Cardiac muscle cell (in vitro differentiated cells and primary cell): ENCODE measurements at regions not wholly inside any gene's neighbourhood (a gene's known extent, or its start where the extent isn't known, plus 50 kb on each side); places are given as distances from the start of the nearest gene placed in this dataset.
"Not testable (repeated sequence)": the region's sequence is repeated elsewhere in the genome, so short reads cannot be mapped to it uniquely, and the experiment has no call there.

ENCODE experiments used
- DNase-seq, 2 donors: peaks; one replicate each; pipeline versions ENCODE4 v3.0.0 to v3.0.0-alpha.2; 2010 to 2017; ENCODE audit warnings: low read depth in 1 of 2, low spot score in 1 of 2
- H3K27ac ChIP-seq: fragments of 200-600 bp; sonication (generic); 2 replicates; pipeline ENCODE4 v1.5.1; 2016
- H3K27me3 ChIP-seq: fragments of 200-600 bp; sonication (generic); 2 replicates; pipeline ENCODE4 v1.6.0; 2016; ENCODE audit warnings: control low read depth
- H3K36me3 ChIP-seq: fragments of 200-600 bp; sonication (generic); 2 replicates; pipeline ENCODE4 v1.5.1; 2016; ENCODE audit warnings: control low read depth
- H3K4me1 ChIP-seq: fragments of 200-600 bp; sonication (generic); 2 replicates; pipeline ENCODE4 v1.8.1; 2017; ENCODE audit warnings: low read depth, mild to moderate bottlenecking, mixed run types
- H3K4me3 ChIP-seq: fragments of 200-600 bp; sonication (generic); 2 replicates; pipeline ENCODE4 v1.5.1; 2016; ENCODE audit warnings: mild to moderate bottlenecking
- H3K9me3 ChIP-seq: fragments of 200-600 bp; sonication (generic); 2 replicates; pipeline ENCODE4 v1.5.1; 2017; ENCODE audit warnings: low read depth, mild to moderate bottlenecking, control low read depth
- CTCF ChIP-seq: IDR thresholded peaks from 2 replicates; pipeline ENCODE4 v1.5.1; 2012; ENCODE audit warnings: low read depth, mild to moderate bottlenecking, low read length

GRCh38 chr7:13115157-13115772 is 427.8 kb downstream of the ARL4A start:
- Histone ChIP-seq H3K27ac (no peak overlapping the region), H3K4me3 (no peak overlapping the region), H3K36me3 (no peaks in the 10 kb centered on the region), H3K9me3 (no peaks in the 10 kb centered on the region), H3K27me3 (no peaks in the 10 kb centered on the region), H3K4me1 (no peaks in the 10 kb centered on the region)
- TF ChIP-seq CTCF = peak; percentile 33
- DNase-seq = peak; percentile 11 to 48

GRCh38 chr7:13115855-13116254 is 428.4 kb downstream of the ARL4A start:
- Histone ChIP-seq H3K4me1 (no peaks in the 10 kb centered on the region), H3K27me3 (no peaks in the 10 kb centered on the region), H3K36me3 (no peaks in the 10 kb centered on the region), H3K27ac (no peak overlapping the region), H3K9me3 (no peaks in the 10 kb centered on the region), H3K4me3 (no peak overlapping the region)
- no peak for DNase-seq
- TF ChIP-seq CTCF = no peak

GRCh38 chr7:13117103-13117502 is 429.7 kb downstream of the ARL4A start:
- Histone ChIP-seq H3K36me3 (no peaks in the 10 kb centered on the region), H3K9me3 (no peaks in the 10 kb centered on the region), H3K27me3 (no peaks in the 10 kb centered on the region), H3K4me1 (no peaks in the 10 kb centered on the region), H3K27ac (no peak overlapping the region), H3K4me3 (no peak overlapping the region)
- DNase-seq = peak in 1 of 2 donors; percentile 29
- TF ChIP-seq CTCF = peak; percentile 50

- DNase-seq = no peak
- no peak overlapping the region for H3K27ac ChIP-seq
- TF ChIP-seq CTCF = no peak
- H3K4me3 ChIP-seq = no peak overlapping the region
- no peaks in the 10 kb centered on the region for H3K36me3 ChIP-seq
- H3K4me1 ChIP-seq = no peaks in the 10 kb centered on the region
- H3K27me3 ChIP-seq = no peaks in the 10 kb centered on the region
- no peaks in the 10 kb centered on the region for H3K9me3 ChIP-seq
Measured at GRCh38 chr7:13117592-13117991, 430.2 kb downstream of the ARL4A start.

- not testable (repeated sequence) for H3K4me3 ChIP-seq, H3K4me1 ChIP-seq, H3K27me3 ChIP-seq, H3K9me3 ChIP-seq, H3K36me3 ChIP-seq, DNase-seq, H3K27ac ChIP-seq
Measured at GRCh38 chr7:13124629-13125028, 437.2 kb downstream of the ARL4A start.

GRCh38 chr7:13126347-13126746 is 438.9 kb downstream of the ARL4A start:
- no peak for DNase-seq
- no peak for TF ChIP-seq CTCF

More at GRCh38 chr7:13126347-13126746, 438.9 kb downstream of the ARL4A start:
- Histone ChIP-seq H3K27ac (no peak overlapping the region), H3K4me1 (no peaks in the 10 kb centered on the region), H3K9me3 (no peaks in the 10 kb centered on the region), H3K4me3 (no peak overlapping the region), H3K27me3 (no peaks in the 10 kb centered on the region), H3K36me3 (no peaks in the 10 kb centered on the region)
